Activated CD4-positive, alpha-beta T cell treated with anti-CD3 and anti-CD28 coated beads, Interleukin-2, Interleukin-4, amounts not matched to agents 100 ng/mL and 50 ng/mL, durations not matched to agents 16 hours and 8 hours (primary cell): ENCODE measurements at regions not wholly inside any gene's neighbourhood (a gene's known extent, or its start where the extent isn't known, plus 50 kb on each side); places are given as distances from the start of the nearest gene placed in this dataset.

Source experiments
- DNase-seq: peaks from one replicate; pipeline ENCODE4 v3.0.0-alpha.2; 2020; ENCODE audit warnings: low spot score

DNA sequence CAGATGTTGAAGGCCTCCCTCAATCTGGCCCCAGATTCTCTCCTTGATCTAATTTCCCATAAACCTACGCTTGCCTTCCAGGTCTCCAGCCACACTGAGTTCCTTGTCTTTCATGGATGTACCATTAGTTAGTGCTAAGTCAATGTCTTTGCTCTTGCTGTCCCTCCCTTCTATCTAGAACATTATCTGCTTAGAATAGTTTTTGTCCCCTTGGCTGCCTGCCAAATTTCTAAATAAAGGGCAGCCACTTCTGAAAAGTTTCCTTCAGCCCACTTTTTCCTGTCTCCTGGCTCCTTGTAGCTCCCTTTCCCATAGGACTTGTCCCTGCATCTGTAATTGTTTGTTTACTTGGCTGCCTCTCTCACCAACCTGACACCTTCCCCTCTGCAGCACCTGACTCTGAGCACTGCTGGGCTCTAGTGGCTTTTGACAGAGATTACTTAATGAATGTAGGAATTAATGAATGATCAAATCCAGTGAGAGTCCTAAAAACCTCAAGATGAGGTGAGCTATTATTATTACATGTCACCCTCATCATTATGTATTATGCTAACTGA, 58.3 kb downstream of the CXCL12 start:
- DNase-seq = no peak

- DNase-seq = no peak
Measured at GRCh38 chr10:44325596-44326307, 59.1 kb downstream of the CXCL12 start.

DNA sequence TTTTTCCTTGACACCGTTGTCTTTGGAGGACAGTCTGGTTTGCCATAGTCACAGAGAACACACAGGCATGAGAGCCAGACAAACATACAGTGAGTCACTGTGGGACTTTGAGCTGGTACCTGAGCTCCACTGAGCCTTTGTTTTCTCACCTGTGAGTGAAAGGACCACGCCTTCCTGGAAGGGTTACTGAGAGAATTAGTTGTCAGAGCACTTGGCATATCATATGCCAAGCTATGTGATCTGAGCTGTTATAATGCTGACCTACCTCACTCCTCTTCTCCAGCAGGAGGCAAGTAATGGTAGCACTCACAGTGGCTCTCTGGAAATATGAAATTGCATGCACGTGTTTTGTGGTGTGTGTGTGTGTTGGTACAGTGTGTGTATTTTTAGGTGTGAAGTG, 59.7 kb downstream of the CXCL12 start:
- no peak for DNase-seq

DNA sequence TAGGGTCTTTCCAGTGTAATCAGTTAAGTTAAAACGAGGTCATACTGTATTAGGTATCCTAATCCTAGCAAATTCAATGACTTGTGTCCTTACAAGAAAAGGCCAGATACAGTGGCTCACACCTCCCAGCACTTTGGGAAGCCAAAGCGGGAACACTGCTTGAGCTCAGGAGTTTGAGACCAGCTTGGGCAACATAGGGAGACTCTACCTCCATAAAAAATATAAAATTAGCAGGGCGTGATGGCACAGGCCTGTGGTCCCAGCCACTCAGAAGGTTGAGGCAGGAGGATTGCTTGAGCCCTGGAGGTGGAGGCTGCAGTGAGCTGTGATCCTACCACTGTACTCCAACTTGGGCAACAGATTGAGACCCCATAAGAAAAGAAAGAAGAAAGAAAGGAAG, 61.1 kb downstream of the CXCL12 start:
- DNase-seq = no peak

DNA sequence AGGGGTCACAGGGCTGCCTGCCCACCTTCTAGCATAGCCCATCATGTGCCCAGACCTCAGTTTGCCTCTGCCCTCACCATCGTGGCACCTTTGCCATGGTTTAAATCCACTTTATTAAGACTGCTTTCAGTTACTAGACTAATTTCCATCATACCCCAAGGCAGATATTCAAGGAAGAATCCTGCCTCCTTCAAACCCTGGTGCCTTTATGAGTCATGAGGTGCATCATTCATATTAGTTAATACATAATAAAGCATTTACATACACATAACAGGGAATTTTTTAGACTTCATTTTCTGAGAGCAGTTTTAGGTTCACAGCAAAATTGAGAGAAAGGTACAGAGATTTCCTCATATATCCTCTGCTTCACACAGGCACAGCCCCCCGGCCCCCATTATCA, 62.8 kb downstream of the CXCL12 start:
- no peak for DNase-seq

DNA sequence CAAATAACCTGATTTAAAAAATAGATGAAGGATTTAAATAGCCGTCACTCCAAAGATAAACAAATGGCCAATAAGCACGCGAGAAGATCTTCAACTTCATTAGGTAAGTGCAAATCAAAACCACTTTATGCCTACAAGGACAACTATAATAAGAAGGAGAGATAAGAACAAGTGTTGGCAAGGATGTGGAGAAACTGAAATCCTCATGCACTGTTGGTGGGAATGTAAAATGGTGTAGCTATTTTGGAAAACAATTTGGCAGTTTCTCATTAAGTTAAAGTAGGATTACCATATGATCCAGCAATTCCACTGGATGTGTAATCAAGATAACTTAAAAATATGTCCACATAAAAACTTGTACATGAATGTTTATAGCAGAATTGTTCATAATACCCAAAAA, 64.1 kb downstream of the CXCL12 start:
- no peak for DNase-seq

DNA sequence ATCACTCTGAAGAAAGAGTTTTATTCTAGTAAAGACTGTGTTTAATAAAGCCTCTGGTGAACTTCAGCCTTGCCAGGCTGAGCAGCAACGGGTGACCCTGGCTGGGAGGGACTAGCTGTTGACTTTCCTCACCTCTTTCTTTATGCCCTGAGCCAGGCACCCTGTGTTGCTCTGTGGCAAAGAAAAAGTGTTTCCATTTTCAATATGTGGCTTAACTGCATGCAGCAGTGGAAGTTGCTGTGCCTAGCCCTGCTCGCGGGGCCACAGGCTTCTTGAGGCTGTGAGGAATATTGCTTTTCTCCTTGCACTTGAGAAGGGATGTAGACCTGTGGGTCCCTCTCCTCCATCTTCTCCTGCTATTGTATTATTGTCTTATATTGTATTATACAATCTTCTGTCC, 67.0 kb downstream of the CXCL12 start:
- no peak for DNase-seq

GRCh38 chr10:44316922-44317215, 68.0 kb downstream of the CXCL12 start:
- DNase-seq = no peak

- DNase-seq = no peak
Measured at GRCh38 chr10:44316187-44316921, 68.5 kb downstream of the CXCL12 start.

- DNase-seq = no peak
Measured at GRCh38 chr10:44314802-44315460, 70.0 kb downstream of the CXCL12 start.

GRCh38 chr10:44313761-44314165, 71.1 kb downstream of the CXCL12 start:
- DNase-seq = no peak

DNA sequence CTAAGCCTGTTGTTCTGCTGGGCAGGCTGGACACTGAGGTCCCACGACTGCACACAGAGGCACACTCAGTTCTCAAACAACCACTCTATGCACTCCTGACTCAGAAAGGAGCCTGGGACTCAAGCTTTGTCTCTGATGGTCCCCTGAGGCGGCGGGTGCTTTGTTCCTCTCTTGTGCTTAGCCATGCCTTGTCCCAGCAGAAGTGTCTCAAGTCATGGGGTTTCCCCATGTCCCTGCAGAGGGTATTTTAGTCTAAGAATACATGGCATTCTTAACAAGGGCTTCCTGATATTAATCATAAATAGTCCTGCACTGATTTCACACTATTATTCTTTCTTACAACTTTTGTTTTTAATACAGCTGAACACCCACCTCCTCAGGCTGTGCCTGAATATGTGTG, 72.5 kb downstream of the CXCL12 start:
- DNase-seq = no peak

DNA sequence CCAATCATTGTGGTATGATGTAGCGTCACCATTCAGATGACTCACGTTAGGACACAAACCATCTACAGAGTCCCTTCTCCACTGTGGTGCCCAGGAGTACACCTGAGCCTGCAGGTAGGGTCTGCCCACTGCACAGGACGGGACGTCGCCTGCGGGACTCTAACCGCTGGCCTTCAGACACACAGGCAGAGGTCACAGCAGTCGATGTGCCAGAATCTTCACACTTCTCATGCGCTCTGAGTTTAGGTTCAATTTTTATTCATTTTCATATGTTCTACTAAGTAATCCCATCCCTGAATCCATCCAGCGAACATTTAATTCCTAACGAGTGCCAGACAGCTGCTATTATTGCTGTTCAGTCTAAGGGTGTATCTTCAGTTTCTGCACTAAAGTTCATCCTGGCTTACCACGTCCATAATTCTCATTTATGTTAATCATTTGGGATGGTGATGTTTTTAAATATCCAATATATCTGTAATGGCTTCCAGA, 73.3 kb downstream of the CXCL12 start:
- DNase-seq = no peak

DNA sequence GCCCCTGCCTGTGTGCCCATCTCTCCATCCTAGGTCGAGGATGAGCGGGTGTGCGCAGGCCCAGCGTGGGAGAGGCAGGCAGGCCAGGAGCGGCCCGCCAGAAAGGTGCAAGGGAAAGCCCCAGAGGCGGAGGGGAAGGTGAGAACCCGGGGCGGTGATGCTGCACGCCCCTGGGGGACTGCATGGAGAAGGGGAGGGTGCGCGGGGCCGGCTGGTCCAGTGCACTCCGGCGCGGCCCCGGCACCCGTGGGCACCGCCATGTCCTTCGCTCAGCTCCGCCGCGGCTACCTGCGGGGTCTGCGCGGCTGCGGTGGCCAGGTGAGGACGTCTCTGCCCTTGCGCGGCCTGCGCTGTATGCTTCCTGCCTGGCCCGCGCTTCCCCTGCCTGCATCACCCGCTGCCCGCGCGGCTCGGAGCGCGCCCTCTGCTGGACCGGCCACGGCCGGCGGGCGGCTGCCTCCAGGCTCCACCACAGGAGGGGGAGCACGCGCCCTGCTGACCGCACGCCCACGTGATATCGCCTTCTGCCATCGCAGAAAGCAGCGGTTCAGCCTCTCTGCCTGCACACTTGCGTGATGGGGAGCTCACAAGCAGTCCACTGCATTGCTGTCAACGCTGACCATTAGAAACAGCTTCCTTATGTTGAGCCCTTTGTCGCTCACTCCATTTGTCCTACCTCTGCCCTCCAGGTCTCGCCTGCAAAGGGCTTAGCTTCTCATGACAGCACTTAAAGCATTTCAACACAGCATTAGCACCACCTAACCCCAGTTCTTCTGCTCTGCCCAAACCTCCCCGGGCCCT, 73.9 kb downstream of the CXCL12 start:
- DNase-seq = peak; percentile 71

- DNase-seq = no peak
Measured at GRCh38 chr10:44309939-44310761, 74.7 kb downstream of the CXCL12 start.

- DNase-seq = no peak
Measured at GRCh38 chr10:44309361-44309760, 75.5 kb downstream of the CXCL12 start.

GRCh38 chr10:44308935-44309334, 76.0 kb downstream of the CXCL12 start:
- DNase-seq = no peak

GRCh38 chr10:44307691-44308090, 77.2 kb downstream of the CXCL12 start:
- DNase-seq = no peak

GRCh38 chr10:44306762-44307161, 78.1 kb downstream of the CXCL12 start:
- DNase-seq = no peak

GRCh38 chr10:44306147-44306710, 78.7 kb downstream of the CXCL12 start:
- no peak for DNase-seq

DNA sequence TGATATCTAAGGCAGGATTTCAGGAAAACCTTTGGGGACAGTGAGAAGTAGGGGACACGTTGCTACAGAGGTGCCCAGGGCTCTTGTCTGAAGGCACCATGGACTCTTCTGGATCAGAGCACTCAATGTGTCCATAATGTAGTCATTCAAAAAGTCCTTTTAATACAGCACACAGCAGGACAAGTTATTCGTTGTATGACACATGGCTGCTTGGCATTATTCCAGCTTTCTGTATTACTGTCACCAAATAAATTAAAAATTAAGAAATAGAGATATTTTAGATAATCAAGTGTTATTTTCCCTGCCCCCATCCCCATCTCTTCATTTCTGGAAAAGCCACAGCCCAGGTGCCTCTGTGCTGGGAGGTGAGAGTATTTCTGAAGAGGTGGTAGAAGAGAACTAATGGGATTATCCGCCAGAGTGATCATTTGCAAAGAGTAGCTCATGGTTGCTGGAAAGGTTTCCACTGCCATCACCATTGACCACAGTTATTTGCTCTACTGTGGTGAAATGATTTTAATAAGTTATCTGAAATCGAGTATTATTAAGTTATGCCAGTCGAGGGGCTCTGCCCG, 83.0 kb downstream of the CXCL12 start:
- DNase-seq = no peak
